HG03066 (cell line): ENCODE measurements at regions not wholly inside any gene's neighbourhood (a gene's known extent, or its start where the extent isn't known, plus 50 kb on each side); places are given as distances from the start of the nearest gene placed in this dataset.

Experiments used
- ATAC-seq: cut with Tn5 transposase; IDR thresholded peaks from one replicate; pipeline ENCODE4 v1.9.1; 2021; ENCODE audit warnings: low read depth; ENCODE audit not compliant: unreplicated experiment

DNA sequence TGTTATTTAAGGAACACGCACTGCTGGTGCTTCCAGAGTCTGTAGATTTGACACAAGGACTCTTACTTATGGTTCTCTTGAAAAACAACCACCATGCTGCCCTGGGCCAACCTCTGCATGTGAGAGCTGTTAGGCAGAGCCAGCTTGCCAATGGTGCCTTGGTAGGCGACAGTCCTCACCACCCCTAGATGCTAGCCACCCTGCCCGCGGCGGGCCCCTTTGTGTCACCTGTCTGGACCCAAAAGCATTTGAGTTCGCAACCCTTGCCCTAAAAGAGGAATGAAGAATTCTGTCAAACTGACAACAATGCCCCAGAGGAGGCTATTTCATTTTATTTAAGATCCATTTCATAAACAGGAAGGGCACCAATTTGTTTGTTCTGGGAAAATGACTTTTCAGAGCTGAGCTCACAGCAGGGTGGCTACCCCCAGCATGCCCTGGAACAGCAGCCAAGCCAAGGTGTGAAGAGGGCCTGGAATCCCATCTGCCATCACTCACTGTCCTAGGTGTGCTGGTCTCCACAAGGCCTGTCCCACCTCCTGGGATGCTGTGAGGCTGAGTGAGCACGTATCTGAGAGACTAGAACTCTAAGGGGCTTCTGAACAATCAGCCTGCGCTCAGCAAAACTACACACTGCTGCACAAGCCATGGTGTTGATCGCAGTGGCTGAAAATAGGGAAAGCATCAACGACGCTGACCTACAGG is 63.8 kb upstream of the FZD10 start:
- ATAC-seq: no peak

DNA sequence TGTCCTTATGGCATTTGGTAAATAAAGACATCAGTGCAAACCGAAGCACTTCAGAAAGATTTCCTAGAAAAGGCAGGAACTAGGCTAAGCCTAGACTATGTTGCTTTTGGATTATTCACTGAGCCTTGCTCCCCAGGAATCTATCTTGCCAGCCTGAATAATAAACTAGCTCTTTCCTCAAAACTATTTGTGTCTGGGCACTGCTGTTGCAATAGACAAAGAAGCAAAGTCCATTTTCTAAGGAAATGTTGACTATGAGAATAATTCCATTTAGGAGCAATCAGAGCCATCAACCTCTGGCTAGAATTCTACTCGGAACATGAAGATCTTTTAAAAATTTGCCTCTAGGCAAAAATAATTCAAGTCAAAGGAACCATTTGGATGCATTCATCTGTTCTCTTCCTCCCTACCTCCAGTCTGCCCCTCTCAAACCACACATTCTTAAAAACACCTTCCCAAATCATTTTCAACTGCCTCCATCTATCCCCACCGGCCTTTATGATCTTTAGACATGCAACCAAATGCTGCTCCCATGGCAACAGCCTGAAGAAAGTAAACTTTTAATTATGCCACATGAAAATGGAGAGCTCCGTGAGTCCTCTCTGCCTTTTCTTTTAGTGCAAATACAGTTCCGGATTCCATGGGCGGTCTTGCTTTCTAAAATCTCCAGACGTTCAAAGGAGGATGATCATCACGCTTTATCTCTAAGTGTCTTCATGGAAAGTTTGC is 61.5 kb upstream of the FZD10 start:
- ATAC-seq: no peak

- ATAC-seq: no peak
Measured at GRCh38 chr12:130101370-130101769, 60.9 kb upstream of the FZD10 start.

DNA sequence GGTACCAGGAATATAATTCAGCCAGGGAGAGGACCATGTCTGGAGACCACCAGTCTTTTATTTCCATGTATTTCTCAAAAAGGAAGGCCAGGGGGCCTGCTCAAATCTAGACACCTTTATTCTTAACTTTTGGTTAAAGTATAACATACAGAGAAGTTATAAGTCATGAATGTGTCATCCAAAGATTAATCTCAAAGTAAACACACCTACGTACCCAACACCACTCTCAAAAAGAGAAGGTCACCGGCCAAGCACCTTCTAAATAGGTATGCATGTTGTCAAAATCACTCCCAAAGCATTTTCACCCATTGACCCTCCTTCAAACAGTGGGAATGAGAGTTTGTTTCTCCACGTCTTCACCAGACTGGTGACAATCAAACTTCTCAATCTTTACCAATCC is 60.0 kb upstream of the FZD10 start:
- no peak for ATAC-seq

DNA sequence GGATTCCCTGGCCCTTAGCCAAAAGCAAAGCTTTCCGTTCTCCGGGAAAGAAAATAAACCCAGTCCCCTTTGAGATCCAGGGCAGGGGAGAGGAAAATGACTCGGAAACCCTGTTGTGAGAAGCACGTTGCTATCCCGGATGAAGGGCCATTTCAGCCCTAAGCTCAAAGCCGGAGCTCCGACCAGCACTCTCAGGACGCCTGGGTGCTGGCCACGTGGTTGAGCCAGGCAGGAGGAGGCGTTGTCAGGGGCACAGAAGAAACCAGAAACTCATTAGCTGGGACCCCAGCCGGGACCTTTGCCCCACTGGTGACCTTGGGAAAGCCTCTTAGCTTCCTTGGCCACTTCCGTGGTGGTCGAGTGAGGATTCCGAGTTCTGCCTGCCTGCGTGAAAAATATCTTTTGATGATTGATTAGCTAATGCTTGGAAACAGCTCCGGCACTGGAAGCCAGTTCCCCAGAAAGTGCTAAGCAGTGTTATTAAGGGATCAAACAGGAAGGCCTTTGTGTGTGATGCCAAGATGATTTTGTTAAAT is 57.6 kb upstream of the FZD10 start:
- no peak for ATAC-seq

GRCh38 chr12:130109062-130109945 is 53.0 kb upstream of the FZD10 start:
- ATAC-seq: no peak

DNA sequence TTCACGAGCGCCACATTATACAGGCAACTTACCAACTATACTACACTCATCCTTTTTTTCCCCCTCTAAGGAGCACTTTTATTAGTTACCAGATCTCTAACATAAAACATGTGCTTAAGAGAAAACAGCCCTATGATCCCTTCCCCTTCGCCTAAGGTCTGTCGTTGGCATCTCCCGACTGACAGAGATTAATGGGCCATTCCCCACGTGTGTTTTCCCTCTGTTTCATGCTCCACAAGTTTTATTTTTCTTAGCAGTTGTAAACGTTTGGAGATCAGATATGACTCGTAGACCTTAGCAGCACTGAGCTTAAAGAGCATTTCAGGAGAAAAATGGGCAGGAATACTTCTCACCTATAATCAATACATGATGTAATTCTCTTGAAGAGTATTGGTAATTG is 51.4 kb upstream of the FZD10 start:
- ATAC-seq: no peak

DNA sequence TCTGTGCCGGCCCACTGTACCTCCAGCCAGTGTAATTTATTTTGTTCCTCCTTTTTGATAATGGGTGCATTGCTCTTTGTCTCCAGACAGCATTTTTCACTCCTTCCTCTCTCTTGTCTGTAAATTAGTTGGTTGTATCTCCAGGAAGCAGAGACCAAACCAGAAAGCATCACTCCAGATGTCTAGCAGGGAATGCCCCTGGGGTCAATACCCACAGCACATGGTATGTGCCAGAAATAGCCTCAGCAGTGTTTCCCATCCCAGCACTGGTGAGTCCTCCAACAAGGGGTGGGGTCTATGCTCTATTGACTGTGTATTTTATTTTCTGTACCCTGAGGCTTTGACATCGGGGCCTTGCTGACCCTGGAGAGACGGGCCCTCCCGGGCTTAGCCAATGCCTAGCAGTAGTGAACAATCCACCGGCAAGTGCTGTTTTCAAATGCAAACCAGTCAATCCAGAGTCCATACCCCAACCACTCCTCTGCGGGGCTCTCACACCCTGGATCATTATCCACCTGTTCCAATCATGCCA is 50.2 kb upstream of the FZD10 start:
- no peak for ATAC-seq
